ENCODE measurements at regions not wholly inside any gene's neighbourhood (a gene's known extent, or its start where the extent isn't known, plus 50 kb on each side); places are given as distances from the start of the nearest gene placed in this dataset.
"Not testable (repeated sequence)": the region's sequence is repeated elsewhere in the genome, so short reads cannot be mapped to it uniquely, and the experiment has no call there.

DNA sequence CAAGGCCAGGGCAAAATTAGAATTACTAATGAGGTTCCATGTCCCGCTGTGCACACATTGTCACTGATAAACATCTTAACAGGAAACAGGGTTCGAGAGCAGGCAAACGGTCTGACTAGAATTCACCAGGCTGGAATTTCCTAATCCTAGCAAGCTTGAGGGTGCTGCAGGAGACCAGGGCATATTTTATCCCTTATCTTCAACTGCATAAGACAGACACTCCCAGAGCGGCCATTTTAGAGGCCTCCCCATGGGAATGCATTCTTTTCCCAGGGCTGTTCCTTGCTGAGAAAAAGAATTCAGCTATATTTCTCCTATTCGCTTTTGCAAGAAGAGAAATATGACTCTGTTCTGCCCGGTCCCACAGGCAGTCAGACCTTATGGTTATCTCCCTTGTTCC, 282.5 kb upstream of the TACR3 start:
- H3K4me1 ChIP-seq (ENCODE audit: control insufficient read depth, insufficient read depth, low read length); H3K27me3 ChIP-seq (ENCODE audit: control insufficient read depth in 1 of 2, insufficient read depth in 2 of 2, low read length in 2 of 2); H3K9me3 ChIP-seq (ENCODE audit: control insufficient read depth in 2 of 2, low read length in 2 of 2); H3K9ac ChIP-seq (ENCODE audit: low read length in 2 of 2); H3K27ac ChIP-seq (ENCODE audit: low read length); H3K4me3 ChIP-seq (ENCODE audit: low read length in 2 of 2); H3K36me3 ChIP-seq (ENCODE audit: control insufficient read depth in 2 of 2, insufficient read depth in 2 of 2, low read length in 2 of 2): not testable (repeated sequence)

DNA sequence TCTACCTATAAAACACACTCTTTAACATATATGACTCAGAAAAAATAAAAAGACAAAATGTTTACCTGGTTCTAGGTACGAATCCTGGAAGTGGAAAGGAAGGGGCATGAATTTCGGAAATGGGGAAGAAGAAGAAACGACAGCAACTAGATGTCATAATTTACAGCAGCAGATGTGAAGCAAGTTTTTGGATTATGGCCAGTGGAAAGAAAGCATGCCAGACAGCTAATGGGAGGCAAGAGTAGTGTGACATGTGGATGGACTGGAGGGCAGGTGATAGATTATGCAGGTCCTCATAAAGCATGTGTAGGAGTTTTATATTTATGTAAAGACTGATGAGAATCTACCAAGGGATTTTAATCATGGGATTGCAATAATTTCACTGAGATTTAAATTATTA, 279.0 kb upstream of the TACR3 start:
- no peaks in the 10 kb centered on the region for H3K36me3 ChIP-seq (ENCODE audit: control insufficient read depth in 2 of 2, insufficient read depth in 2 of 2, low read length in 2 of 2)
- no peaks in the 10 kb centered on the region for H3K27me3 ChIP-seq (ENCODE audit: control insufficient read depth in 1 of 2, insufficient read depth in 2 of 2, low read length in 2 of 2)
- no peak overlapping the region for H3K9ac ChIP-seq (ENCODE audit: low read length in 2 of 2)
- no peaks in the 10 kb centered on the region for H3K4me1 ChIP-seq (ENCODE audit: control insufficient read depth, insufficient read depth, low read length)
- no peak overlapping the region for H3K4me3 ChIP-seq (ENCODE audit: low read length in 2 of 2)
- no peak overlapping the region for H3K27ac ChIP-seq (ENCODE audit: low read length)
- H3K9me3 ChIP-seq (ENCODE audit: control insufficient read depth in 2 of 2, low read length in 2 of 2) = peaks cover 0 to 4% of the 10 kb centered on the region in 2 donors

DNA sequence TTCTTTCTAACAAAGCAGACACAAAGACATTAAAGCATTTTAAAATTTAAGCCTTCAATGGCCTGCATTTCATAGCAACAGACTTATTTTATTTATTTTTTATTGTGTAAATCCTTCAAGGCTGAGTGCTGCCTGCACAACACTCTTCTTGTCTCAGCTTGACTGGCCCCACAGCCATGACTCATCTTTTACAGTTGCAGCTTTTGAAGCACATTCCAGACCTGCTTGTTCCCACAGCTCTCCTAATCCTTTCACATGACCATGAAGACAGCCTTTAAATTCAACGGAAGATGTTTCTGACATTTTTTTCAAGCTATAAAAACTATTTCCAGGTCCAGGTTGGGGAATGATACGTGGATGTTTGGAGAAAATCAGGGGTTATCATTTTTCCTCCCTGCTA, 276.9 kb upstream of the TACR3 start:
- no peaks in the 10 kb centered on the region for H3K36me3 ChIP-seq (ENCODE audit: control insufficient read depth in 2 of 2, insufficient read depth in 2 of 2, low read length in 2 of 2)
- H3K4me3 ChIP-seq (ENCODE audit: low read length in 2 of 2) = no peak overlapping the region
- H3K27ac ChIP-seq (ENCODE audit: low read length) = no peak overlapping the region
- no peaks in the 10 kb centered on the region for H3K9me3 ChIP-seq (ENCODE audit: control insufficient read depth in 2 of 2, low read length in 2 of 2)
- H3K9ac ChIP-seq (ENCODE audit: low read length in 2 of 2) = no peak overlapping the region
- no peaks in the 10 kb centered on the region for H3K4me1 ChIP-seq (ENCODE audit: control insufficient read depth, insufficient read depth, low read length)
- no peaks in the 10 kb centered on the region for H3K27me3 ChIP-seq (ENCODE audit: control insufficient read depth in 1 of 2, insufficient read depth in 2 of 2, low read length in 2 of 2)

DNA sequence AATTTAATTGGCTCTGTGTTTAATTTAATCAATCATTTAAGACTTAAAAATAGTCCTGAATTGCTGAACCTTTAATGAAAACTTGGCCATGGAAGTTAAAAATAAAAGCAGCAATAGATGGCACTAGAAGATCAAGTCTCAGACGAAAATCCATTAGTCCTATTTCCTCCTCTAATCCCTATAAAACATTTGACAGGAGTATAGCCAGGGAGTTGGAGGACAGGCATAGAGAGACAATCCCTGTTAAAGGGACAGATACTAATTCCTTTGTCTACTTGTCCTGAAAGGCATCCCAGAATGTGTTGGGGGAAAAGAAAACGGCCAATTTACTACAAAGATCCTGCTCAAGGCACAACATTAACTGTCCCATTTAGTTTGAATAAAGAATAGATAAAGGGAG, 276.3 kb upstream of the TACR3 start:
- H3K27ac ChIP-seq (ENCODE audit: low read length) = no peak overlapping the region
- H3K9me3 ChIP-seq (ENCODE audit: control insufficient read depth in 2 of 2, low read length in 2 of 2) = no peaks in the 10 kb centered on the region
- H3K4me1 ChIP-seq (ENCODE audit: control insufficient read depth, insufficient read depth, low read length) = no peaks in the 10 kb centered on the region
- no peak overlapping the region for H3K4me3 ChIP-seq (ENCODE audit: low read length in 2 of 2)
- H3K36me3 ChIP-seq (ENCODE audit: control insufficient read depth in 2 of 2, insufficient read depth in 2 of 2, low read length in 2 of 2) = no peaks in the 10 kb centered on the region
- H3K9ac ChIP-seq (ENCODE audit: low read length in 2 of 2) = no peak overlapping the region
- no peaks in the 10 kb centered on the region for H3K27me3 ChIP-seq (ENCODE audit: control insufficient read depth in 1 of 2, insufficient read depth in 2 of 2, low read length in 2 of 2)

DNA sequence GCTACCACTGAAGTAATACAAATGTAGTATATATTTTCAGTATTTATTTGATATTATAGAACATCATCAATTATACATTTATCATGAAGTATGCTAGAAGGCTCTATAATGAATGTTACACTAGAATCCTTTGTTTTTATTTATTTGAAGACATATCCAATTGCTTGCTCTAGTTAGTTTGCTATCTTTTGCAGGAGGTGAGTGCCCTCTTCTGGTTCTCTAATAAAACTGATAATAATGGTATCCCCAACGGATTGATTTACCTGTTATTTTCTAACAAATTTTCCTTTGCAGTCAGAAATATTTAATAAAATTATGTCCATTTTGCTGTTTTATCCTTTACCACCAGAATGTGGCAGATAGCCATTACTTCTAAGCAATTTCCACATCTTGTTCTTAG, 274.3 kb upstream of the TACR3 start:
- Histone ChIP-seq H3K9ac (ENCODE audit: low read length in 2 of 2) (no peak overlapping the region), H3K4me1 (ENCODE audit: control insufficient read depth, insufficient read depth, low read length) (no peaks in the 10 kb centered on the region), H3K9me3 (ENCODE audit: control insufficient read depth in 2 of 2, low read length in 2 of 2) (no peaks in the 10 kb centered on the region), H3K27ac (ENCODE audit: low read length) (no peak overlapping the region), H3K4me3 (ENCODE audit: low read length in 2 of 2) (no peak overlapping the region), H3K36me3 (ENCODE audit: control insufficient read depth in 2 of 2, insufficient read depth in 2 of 2, low read length in 2 of 2) (no peaks in the 10 kb centered on the region), H3K27me3 (ENCODE audit: control insufficient read depth in 1 of 2, insufficient read depth in 2 of 2, low read length in 2 of 2) (no peaks in the 10 kb centered on the region)

DNA sequence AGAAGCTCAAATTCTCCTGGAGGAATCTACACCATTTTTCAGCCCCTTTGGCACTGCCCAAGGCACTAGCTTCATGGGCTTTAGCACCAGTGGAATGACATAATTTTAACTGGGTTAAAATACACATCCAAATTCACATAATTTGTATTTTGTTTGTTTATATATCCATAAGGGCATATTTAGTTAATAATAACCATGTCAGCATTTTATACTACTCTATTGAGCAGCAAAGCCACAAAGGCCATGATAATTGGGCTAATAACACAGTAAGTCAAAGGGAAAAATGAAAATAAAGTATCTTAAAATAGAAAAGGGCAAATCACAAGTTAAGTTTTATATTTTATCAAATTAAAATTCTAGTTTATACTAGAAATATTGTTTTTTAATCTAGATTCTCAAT, 262.7 kb upstream of the TACR3 start:
- no peak overlapping the region for H3K4me3 ChIP-seq (ENCODE audit: low read length in 2 of 2)
- no peak overlapping the region for H3K9ac ChIP-seq (ENCODE audit: low read length in 2 of 2)
- no peaks in the 10 kb centered on the region for H3K27me3 ChIP-seq (ENCODE audit: control insufficient read depth in 1 of 2, insufficient read depth in 2 of 2, low read length in 2 of 2)
- no peaks in the 10 kb centered on the region for H3K9me3 ChIP-seq (ENCODE audit: control insufficient read depth in 2 of 2, low read length in 2 of 2)
- H3K36me3 ChIP-seq (ENCODE audit: control insufficient read depth in 2 of 2, insufficient read depth in 2 of 2, low read length in 2 of 2) = no peaks in the 10 kb centered on the region
- no peak overlapping the region for H3K27ac ChIP-seq (ENCODE audit: low read length)
- H3K4me1 ChIP-seq (ENCODE audit: control insufficient read depth, insufficient read depth, low read length) = no peaks in the 10 kb centered on the region

DNA sequence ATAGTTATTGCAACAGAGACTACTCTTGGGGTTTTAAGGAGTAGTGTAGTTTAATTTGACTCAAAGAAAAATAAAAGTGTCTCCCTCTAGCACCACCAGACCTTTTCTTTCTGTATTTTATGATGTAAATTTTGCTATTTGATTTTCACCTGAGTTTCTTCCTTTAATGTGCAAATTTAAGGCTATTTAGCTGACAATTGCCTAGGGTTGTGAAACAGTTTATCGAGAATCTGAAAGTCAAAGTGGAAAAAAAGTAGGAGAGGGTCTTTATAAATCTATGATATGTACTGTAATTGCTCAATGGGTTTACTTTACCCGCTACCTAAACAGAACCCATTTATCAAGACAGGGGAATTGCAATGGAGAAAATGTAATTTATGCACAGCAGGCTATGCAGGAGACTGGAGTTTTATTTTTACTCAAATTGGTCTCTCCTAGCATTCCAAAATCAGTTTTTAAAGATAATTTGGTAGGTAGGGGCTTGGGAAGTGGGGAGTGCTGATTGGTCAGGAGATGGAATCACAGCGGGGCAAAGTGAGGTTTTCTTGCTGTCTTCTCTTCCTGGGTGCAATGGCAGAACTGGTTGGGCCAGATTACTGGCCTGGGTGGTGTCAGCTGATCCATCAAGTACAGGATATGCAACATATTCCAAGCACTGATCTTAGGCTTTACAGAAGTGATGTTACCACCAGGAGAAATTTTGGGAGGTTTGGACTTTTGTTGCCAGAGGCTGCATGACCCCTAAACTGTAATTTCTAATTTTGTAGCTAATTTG, 228.6 kb upstream of the TACR3 start:
- Histone ChIP-seq H3K9me3 (ENCODE audit: control insufficient read depth in 2 of 2, low read length in 2 of 2) (no peaks in the 10 kb centered on the region), H3K27ac (ENCODE audit: low read length) (no peak overlapping the region), H3K9ac (ENCODE audit: low read length in 2 of 2) (no peak overlapping the region), H3K4me1 (ENCODE audit: control insufficient read depth, insufficient read depth, low read length) (no peaks in the 10 kb centered on the region), H3K27me3 (ENCODE audit: control insufficient read depth in 1 of 2, insufficient read depth in 2 of 2, low read length in 2 of 2) (no peaks in the 10 kb centered on the region), H3K36me3 (ENCODE audit: control insufficient read depth in 2 of 2, insufficient read depth in 2 of 2, low read length in 2 of 2) (no peaks in the 10 kb centered on the region), H3K4me3 (ENCODE audit: low read length in 2 of 2) (no peak overlapping the region)

DNA sequence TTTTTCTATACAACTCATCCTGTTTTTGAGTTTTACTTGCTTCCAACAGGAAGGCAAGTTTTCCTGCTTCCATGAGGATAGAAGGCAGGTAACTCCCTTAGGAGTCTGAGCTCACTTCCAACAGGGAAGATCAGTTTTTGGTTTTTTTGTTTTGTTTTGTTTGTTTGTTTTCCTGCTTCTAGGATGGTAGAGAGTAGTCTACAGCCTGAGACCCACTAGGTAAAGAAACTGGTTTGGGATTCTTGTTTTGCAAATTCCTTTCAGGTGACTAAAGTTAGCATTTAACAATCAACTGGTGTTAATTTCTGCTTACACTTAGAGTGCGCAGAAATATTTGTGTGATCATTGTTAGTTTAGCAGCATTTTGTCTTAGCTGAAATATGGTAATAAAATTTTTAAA, 227.8 kb upstream of the TACR3 start:
- H3K4me1 ChIP-seq (ENCODE audit: control insufficient read depth, insufficient read depth, low read length) = no peaks in the 10 kb centered on the region
- no peaks in the 10 kb centered on the region for H3K27me3 ChIP-seq (ENCODE audit: control insufficient read depth in 1 of 2, insufficient read depth in 2 of 2, low read length in 2 of 2)
- H3K27ac ChIP-seq (ENCODE audit: low read length) = no peak overlapping the region
- H3K9me3 ChIP-seq (ENCODE audit: control insufficient read depth in 2 of 2, low read length in 2 of 2) = no peaks in the 10 kb centered on the region
- no peak overlapping the region for H3K4me3 ChIP-seq (ENCODE audit: low read length in 2 of 2)
- H3K36me3 ChIP-seq (ENCODE audit: control insufficient read depth in 2 of 2, insufficient read depth in 2 of 2, low read length in 2 of 2) = no peaks in the 10 kb centered on the region
- H3K9ac ChIP-seq (ENCODE audit: low read length in 2 of 2) = no peak overlapping the region

DNA sequence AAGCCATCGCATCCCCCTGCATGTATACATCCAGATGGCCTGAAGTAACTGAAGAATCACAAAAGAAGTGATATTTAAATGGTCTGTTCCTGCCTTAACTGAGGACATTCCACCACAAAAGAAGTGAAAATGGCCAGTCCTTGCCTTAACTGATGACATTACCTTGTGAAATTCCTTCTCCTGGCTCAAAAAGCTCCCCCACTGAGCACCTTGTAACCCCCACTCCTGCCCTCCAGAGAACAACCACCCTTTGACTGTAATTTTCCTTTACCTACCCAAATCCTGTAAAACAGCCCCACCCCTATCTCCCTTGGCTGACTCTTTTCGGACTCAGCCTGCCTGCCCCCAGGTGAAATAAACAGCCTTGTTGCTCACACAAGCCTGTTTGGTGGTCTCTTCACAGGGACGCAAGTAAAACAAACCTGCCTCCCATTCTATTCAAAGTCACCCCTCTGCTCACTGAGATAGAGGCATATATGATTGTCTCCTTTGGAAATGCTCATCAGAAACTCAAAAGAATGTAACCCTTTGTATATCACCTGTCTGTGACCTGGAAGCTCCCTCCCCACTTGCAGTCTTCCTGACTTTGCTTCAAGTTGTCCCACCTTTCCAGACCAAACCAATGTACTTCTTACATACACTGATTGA, 227.0 kb upstream of the TACR3 start:
- H3K9ac ChIP-seq (ENCODE audit: low read length in 2 of 2); H3K9me3 ChIP-seq (ENCODE audit: control insufficient read depth in 2 of 2, low read length in 2 of 2); H3K27me3 ChIP-seq (ENCODE audit: control insufficient read depth in 1 of 2, insufficient read depth in 2 of 2, low read length in 2 of 2); H3K36me3 ChIP-seq (ENCODE audit: control insufficient read depth in 2 of 2, insufficient read depth in 2 of 2, low read length in 2 of 2); H3K4me3 ChIP-seq (ENCODE audit: low read length in 2 of 2); H3K27ac ChIP-seq (ENCODE audit: low read length); H3K4me1 ChIP-seq (ENCODE audit: control insufficient read depth, insufficient read depth, low read length): not testable (repeated sequence)

DNA sequence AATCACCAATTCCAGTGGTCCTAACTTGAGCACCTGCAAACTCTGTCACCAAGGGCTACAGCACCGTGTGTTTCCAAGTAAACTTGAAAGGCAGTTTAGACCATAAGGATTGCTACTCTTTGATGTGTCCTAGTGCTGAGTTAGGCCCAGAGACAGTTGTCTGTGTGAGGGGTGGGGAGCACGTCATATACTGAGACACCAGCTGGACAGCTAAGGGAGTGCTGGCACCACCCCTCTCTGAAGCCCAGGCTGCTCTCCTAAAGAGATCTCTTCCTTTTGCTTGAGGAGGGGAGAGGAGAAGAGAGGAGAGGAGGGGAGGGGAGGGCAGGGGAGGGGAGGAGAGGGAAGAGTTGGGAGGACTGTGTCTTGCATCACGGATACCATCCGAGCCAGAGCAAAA, 218.7 kb upstream of the TACR3 start:
- no peaks in the 10 kb centered on the region for H3K36me3 ChIP-seq (ENCODE audit: control insufficient read depth in 2 of 2, insufficient read depth in 2 of 2, low read length in 2 of 2)
- no peak overlapping the region for H3K9ac ChIP-seq (ENCODE audit: low read length in 2 of 2)
- no peaks in the 10 kb centered on the region for H3K4me1 ChIP-seq (ENCODE audit: control insufficient read depth, insufficient read depth, low read length)
- no peaks in the 10 kb centered on the region for H3K27me3 ChIP-seq (ENCODE audit: control insufficient read depth in 1 of 2, insufficient read depth in 2 of 2, low read length in 2 of 2)
- H3K27ac ChIP-seq (ENCODE audit: low read length) = no peak overlapping the region
- H3K4me3 ChIP-seq (ENCODE audit: low read length in 2 of 2) = no peak overlapping the region
- no peaks in the 10 kb centered on the region for H3K9me3 ChIP-seq (ENCODE audit: control insufficient read depth in 2 of 2, low read length in 2 of 2)

DNA sequence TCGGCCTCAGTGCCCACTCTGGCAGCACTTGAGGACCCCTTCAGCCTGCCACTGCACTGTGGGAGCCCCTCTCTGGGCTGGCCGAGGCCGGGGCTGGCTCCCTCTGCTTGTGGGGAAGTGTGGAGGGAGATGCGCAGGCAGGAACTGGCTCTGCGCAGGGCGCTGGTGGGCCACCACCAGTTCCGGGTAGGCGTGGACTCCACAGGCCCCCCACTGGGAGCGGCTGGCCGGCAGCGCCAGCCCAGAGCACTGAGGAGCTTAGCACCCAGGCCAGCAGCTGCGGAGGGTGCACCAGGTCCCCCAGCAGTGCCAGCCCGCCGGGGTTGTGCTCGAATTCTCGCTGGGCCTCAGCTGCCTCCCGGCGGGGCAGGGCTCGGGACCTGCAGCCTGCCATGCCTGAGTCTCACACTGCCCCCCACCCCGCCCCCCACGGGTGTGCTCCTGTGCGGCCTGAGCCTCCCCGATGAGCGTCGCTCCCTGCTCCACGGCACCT, 216.9 kb upstream of the TACR3 start:
- Histone ChIP-seq H3K9me3 (ENCODE audit: control insufficient read depth in 2 of 2, low read length in 2 of 2) (no peaks in the 10 kb centered on the region), H3K4me1 (ENCODE audit: control insufficient read depth, insufficient read depth, low read length) (no peaks in the 10 kb centered on the region), H3K36me3 (ENCODE audit: control insufficient read depth in 2 of 2, insufficient read depth in 2 of 2, low read length in 2 of 2) (no peaks in the 10 kb centered on the region), H3K9ac (ENCODE audit: low read length in 2 of 2) (no peak overlapping the region), H3K4me3 (ENCODE audit: low read length in 2 of 2) (no peak overlapping the region), H3K27me3 (ENCODE audit: control insufficient read depth in 1 of 2, insufficient read depth in 2 of 2, low read length in 2 of 2) (peaks cover 0 to 2% of the 10 kb centered on the region in 2 donors), H3K27ac (ENCODE audit: low read length) (no peak overlapping the region)

Data from stomach smooth muscle (tissue), 2 donors.